Adipocyte (in vitro differentiated cells): ENCODE measurements at regions not wholly inside any gene's neighbourhood (a gene's known extent, or its start where the extent isn't known, plus 50 kb on each side); places are given as distances from the start of the nearest gene placed in this dataset.
"Not testable (repeated sequence)": the region's sequence is repeated elsewhere in the genome, so short reads cannot be mapped to it uniquely, and the experiment has no call there.

ENCODE experiments used
- DNase-seq: peaks from one replicate; pipeline ENCODE4 v3.0.0-alpha.2; 2015; ENCODE audit warnings: low read depth
- H3K27me3 ChIP-seq: replicated peaks from 2 replicates; pipeline ENCODE4 v1.7.0; 2013; ENCODE audit warnings: mild to moderate bottlenecking, low read length, moderate library complexity; ENCODE audit not compliant: control insufficient read depth, insufficient read depth
- H3K36me3 ChIP-seq: 2 replicates; pipeline ENCODE4 v1.7.0; 2013; ENCODE audit warnings: low read length, mild to moderate bottlenecking, moderate library complexity; ENCODE audit not compliant: control insufficient read depth, insufficient read depth, severe bottlenecking
- H3K4me1 ChIP-seq: 2 replicates; pipeline ENCODE4 v1.7.0; 2013; ENCODE audit warnings: mild to moderate bottlenecking, low read length, moderate library complexity; ENCODE audit not compliant: control insufficient read depth, insufficient read depth
- H3K4me3 ChIP-seq: 2 replicates; pipeline ENCODE4 v1.7.0; 2013; ENCODE audit warnings: mild to moderate bottlenecking, low read length, moderate library complexity
- H3K9ac ChIP-seq: 2 replicates; pipeline ENCODE4 v1.7.0; 2013; ENCODE audit warnings: mild to moderate bottlenecking, low read length, moderate library complexity
- H3K9me3 ChIP-seq: 2 replicates; pipeline ENCODE4 v1.7.0; 2013; ENCODE audit warnings: mild to moderate bottlenecking, low read length, moderate library complexity; ENCODE audit not compliant: control insufficient read depth

- H3K9me3 ChIP-seq = no peaks in the 10 kb centered on the region
- H3K9ac ChIP-seq = no peak overlapping the region
- DNase-seq = no peak
- no peaks in the 10 kb centered on the region for H3K4me1 ChIP-seq
- no peaks in the 10 kb centered on the region for H3K27me3 ChIP-seq
- no peak overlapping the region for H3K4me3 ChIP-seq
- H3K36me3 ChIP-seq = no peaks in the 10 kb centered on the region
These were observed 869.4 kb downstream of the PCDH17 start for GRCh38 chr13:58500938-58501337.

- not testable (repeated sequence) for H3K4me3 ChIP-seq, H3K27me3 ChIP-seq, H3K9ac ChIP-seq, H3K4me1 ChIP-seq, H3K9me3 ChIP-seq, DNase-seq, H3K36me3 ChIP-seq
These were observed 872.7 kb downstream of the PCDH17 start for GRCh38 chr13:58504202-58504700.

GRCh38 chr13:58505262-58505920, 873.8 kb downstream of the PCDH17 start:
- H3K27me3 ChIP-seq, DNase-seq, H3K4me1 ChIP-seq, H3K9ac ChIP-seq, H3K36me3 ChIP-seq, H3K9me3 ChIP-seq, H3K4me3 ChIP-seq: not testable (repeated sequence)

DNA sequence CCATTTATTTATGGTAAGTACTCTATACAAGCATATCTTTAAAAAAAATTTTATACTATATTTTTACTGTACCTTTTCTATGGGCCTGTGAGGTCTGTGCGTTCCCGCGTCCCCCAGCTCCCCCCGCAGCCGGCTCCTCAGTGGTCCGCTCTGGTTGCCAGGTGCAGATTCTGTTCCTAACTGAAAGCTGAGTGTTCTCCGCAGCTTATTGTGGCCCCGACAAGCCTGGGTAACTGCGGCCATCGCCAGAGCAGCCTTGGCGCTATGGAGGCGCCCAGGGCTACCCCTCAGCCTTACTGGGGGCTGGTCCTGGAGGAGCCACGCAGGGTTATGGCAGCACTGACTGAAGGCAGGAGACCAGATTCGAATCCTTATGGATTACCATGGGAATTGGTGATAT, 896.8 kb downstream of the PCDH17 start:
- H3K9me3 ChIP-seq = no peaks in the 10 kb centered on the region

GRCh38 chr13:58531614-58532013, 900.1 kb downstream of the PCDH17 start:
- Histone ChIP-seq H3K9me3 (no peaks in the 10 kb centered on the region), H3K27me3 (no peaks in the 10 kb centered on the region), H3K4me3 (no peak overlapping the region), H3K4me1 (no peaks in the 10 kb centered on the region), H3K36me3 (no peaks in the 10 kb centered on the region), H3K9ac (no peak overlapping the region)
- no peak for DNase-seq

More for the DNA sequence above, 896.8 kb downstream of the PCDH17 start:
- Histone ChIP-seq H3K4me3 (no peak overlapping the region), H3K9ac (no peak overlapping the region), H3K27me3 (no peaks in the 10 kb centered on the region), H3K4me1 (no peaks in the 10 kb centered on the region), H3K36me3 (no peaks in the 10 kb centered on the region)
- DNase-seq = no peak

DNA sequence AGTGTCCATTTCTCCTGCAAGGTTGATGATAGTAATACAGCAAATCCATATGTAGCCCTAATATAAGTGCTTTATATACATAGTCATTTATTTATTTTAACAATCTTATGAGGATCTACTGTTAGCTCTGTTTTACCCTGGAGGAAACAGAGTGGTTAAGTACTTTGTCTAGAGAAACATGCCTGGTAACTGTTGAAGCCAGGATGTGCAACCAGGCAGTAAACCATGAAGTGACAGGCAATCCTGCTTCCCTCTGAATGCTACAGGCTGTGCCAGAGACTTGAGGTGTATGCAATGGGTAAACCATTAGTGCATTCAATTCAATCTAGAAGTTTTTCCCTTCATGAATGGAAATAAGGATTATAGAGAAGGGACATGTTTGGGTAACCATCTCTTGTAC, 911.0 kb downstream of the PCDH17 start:
- H3K4me1 ChIP-seq = no peaks in the 10 kb centered on the region
- H3K4me3 ChIP-seq = no peak overlapping the region
- no peaks in the 10 kb centered on the region for H3K27me3 ChIP-seq
- no peak for DNase-seq
- H3K36me3 ChIP-seq = no peaks in the 10 kb centered on the region
- H3K9me3 ChIP-seq = no peaks in the 10 kb centered on the region
- no peak overlapping the region for H3K9ac ChIP-seq

DNA sequence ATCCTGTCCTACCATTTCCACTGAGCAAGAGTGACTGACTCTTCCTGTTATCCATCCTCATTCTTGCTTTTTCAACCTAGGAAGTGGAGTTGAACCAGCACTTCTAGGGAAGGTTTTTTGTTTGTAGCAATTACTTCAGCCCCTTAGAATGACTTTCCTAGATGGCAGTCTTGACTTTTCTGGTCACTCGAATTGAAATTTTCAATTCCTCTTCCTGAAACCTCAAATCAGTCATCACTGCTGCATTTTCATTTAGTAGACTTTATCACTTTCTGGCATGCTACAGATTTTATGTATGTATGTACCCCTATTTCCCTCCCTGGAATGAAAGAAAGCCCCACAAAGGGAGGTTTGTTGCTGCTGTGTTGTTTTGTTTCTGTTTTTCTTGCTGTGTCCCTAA, 915.9 kb downstream of the PCDH17 start:
- no peaks in the 10 kb centered on the region for H3K36me3 ChIP-seq
- no peak for DNase-seq

DNA sequence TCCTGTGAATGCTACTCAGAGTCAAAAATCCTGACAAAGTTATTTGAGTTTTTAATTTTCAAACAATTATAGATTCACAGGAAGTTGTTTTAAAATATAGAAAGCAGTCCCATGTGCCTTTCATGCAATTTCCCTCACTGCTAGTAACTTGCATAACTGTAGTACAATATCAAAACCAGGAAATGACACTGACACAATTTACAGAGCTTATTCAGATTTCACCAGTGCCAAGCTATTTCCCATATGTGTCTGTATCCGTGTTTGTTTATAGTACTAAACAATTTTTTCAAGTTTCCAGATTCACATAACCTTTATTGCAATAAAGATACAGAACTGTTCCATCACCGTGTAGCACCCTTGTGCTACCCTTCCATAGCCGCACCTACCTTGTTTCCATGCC, 934.6 kb downstream of the PCDH17 start:
- no peak overlapping the region for H3K9ac ChIP-seq
- DNase-seq = no peak
- no peak overlapping the region for H3K4me3 ChIP-seq
- H3K9me3 ChIP-seq = no peaks in the 10 kb centered on the region
- no peaks in the 10 kb centered on the region for H3K36me3 ChIP-seq
- H3K4me1 ChIP-seq = no peaks in the 10 kb centered on the region
- H3K27me3 ChIP-seq = no peaks in the 10 kb centered on the region

More for the DNA sequence above, 915.9 kb downstream of the PCDH17 start:
- Histone ChIP-seq H3K9me3 (no peaks in the 10 kb centered on the region), H3K4me3 (no peak overlapping the region), H3K4me1 (no peaks in the 10 kb centered on the region), H3K9ac (no peak overlapping the region), H3K27me3 (no peaks in the 10 kb centered on the region)

DNA sequence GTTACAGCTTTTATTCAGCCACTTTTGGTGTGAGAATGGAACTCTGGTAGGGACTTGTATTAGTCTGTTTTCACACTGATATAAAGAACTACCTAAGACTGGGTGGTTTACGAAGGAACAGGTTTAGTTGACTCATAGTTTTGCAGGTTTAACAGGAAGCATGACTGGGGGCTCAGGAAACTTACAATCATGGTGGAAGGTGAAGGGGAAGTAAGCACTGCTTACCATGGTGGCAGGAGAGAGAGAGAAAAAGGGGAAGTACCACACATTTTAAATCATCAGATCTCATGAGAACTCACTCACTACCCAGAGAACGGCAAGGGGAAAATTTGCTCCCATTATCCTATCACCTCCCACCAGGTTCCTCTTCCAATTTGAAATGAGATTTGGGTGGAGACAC, 942.2 kb downstream of the PCDH17 start:
- Histone ChIP-seq H3K4me3 (no peak overlapping the region), H3K27me3 (no peaks in the 10 kb centered on the region), H3K9me3 (peaks cover 5% of the 10 kb centered on the region), H3K4me1 (no peaks in the 10 kb centered on the region), H3K36me3 (no peaks in the 10 kb centered on the region), H3K9ac (no peak overlapping the region)
- DNase-seq = no peak

- no peaks in the 10 kb centered on the region for H3K36me3 ChIP-seq
- no peaks in the 10 kb centered on the region for H3K27me3 ChIP-seq
- no peak for DNase-seq
- H3K9me3 ChIP-seq = peaks cover 5% of the 10 kb centered on the region
- no peak overlapping the region for H3K9ac ChIP-seq
- no peak overlapping the region for H3K4me3 ChIP-seq
- H3K4me1 ChIP-seq = no peaks in the 10 kb centered on the region
These were observed 943.2 kb downstream of the PCDH17 start for GRCh38 chr13:58574791-58575190.

DNA sequence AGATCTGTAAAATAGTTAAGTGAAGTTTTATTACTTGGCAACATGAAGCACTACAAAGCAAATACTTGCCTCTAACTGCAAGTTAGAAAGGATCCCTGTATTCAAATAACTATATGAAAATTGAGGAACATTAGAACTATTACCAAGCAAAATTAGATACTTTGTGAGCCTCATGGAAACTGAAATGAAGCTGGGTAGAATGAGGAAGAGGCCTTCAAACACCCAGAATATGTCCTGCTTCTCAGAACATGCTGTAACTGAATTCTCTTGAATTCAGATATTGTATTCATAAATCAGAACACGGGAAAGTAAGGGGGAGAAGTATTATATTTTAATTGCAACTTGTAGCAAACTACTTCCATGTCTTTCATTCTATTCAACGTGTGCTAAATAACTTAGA, 947.9 kb downstream of the PCDH17 start:
- Histone ChIP-seq H3K36me3 (no peaks in the 10 kb centered on the region), H3K4me3 (no peak overlapping the region), H3K9me3 (peaks cover 5% of the 10 kb centered on the region), H3K4me1 (no peaks in the 10 kb centered on the region), H3K27me3 (no peaks in the 10 kb centered on the region), H3K9ac (no peak overlapping the region)
- no peak for DNase-seq

DNA sequence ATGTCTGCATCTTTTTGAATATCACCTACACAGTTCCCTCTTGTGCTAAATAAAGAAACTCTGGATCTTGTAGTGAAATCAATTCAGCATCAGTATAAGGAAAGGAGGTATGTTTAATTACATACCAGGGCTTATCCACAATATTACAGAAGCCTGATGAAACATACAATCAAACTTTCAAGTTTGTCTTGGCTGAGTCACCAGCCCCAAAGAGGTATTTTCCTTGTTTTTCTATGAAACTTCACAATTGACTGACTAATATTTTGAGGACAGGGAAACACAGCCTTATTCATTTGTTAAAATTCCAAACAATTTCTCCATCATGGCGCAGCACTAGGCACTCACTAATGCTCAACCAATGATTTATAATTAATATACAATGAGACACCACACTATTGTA, 952.4 kb downstream of the PCDH17 start:
- Histone ChIP-seq H3K9me3 (no peaks in the 10 kb centered on the region), H3K27me3 (no peaks in the 10 kb centered on the region), H3K9ac (no peak overlapping the region), H3K4me3 (no peak overlapping the region), H3K4me1 (no peaks in the 10 kb centered on the region), H3K36me3 (no peaks in the 10 kb centered on the region)
- no peak for DNase-seq
